OCI-LY1 (cell line): ENCODE measurements at regions not wholly inside any gene's neighbourhood (a gene's known extent, or its start where the extent isn't known, plus 50 kb on each side); places are given as distances from the start of the nearest gene placed in this dataset.
"Not testable (repeated sequence)": the region's sequence is repeated elsewhere in the genome, so short reads cannot be mapped to it uniquely, and the experiment has no call there.

Source experiments
- H2AFZ ChIP-seq: fragments of 200-600 bp; sonication (generic), shearing (Covaris generic); 2 replicates; pipeline ENCODE4 v1.6.0; 2014; ENCODE audit warnings: antibody characterized with exemption, mild to moderate bottlenecking, low read length
- H3F3A ChIP-seq: fragments of 200-600 bp; sonication (generic), shearing (Covaris generic); 2 replicates; pipeline ENCODE4 v1.6.0; 2014; ENCODE audit warnings: mild to moderate bottlenecking, antibody characterized with exemption, low read length, moderate library complexity; ENCODE audit not compliant: insufficient read depth
- H3K27ac ChIP-seq: fragments of 200-600 bp; sonication (generic); 2 replicates; pipeline ENCODE4 v1.5.1; 2014; ENCODE audit warnings: low read length, mixed run types, mild to moderate bottlenecking, low read depth; ENCODE audit not compliant: poor library complexity, severe bottlenecking
- H3K27me3 ChIP-seq: fragments of 200-600 bp; sonication (generic); 2 replicates; pipeline ENCODE4 v1.6.0; 2014; ENCODE audit warnings: antibody characterized with exemption, mild to moderate bottlenecking, low read length, moderate library complexity; ENCODE audit not compliant: insufficient read depth
- H3K36me3 ChIP-seq: fragments of 200-600 bp; sonication (generic); 2 replicates; pipeline ENCODE4 v1.6.1; 2014; ENCODE audit warnings: mild to moderate bottlenecking, antibody characterized with exemption, low read length, moderate library complexity, mixed read lengths; ENCODE audit not compliant: insufficient read depth
- H3K4me1 ChIP-seq: fragments of 200-600 bp; sonication (generic); 2 replicates; pipeline ENCODE4 v1.5.1; 2014; ENCODE audit warnings: mild to moderate bottlenecking, low read length, moderate library complexity; ENCODE audit not compliant: insufficient read depth, severe bottlenecking
- H3K4me2 ChIP-seq: fragments of 200-600 bp; sonication (generic), shearing (Covaris generic); 2 replicates; pipeline ENCODE4 v1.6.1; 2014; ENCODE audit warnings: low read length
- H3K4me3 ChIP-seq: fragments of 200-600 bp; sonication (generic); 2 replicates; pipeline ENCODE4 v1.5.1; 2014; ENCODE audit warnings: low read length, low read depth, mild to moderate bottlenecking, mixed read lengths; ENCODE audit not compliant: poor library complexity, severe bottlenecking
- H3K79me2 ChIP-seq: fragments of 200-600 bp; shearing (Covaris generic); 2 replicates; pipeline ENCODE4 v1.6.1; 2016; ENCODE audit warnings: mixed run types, low read length, mixed read lengths; ENCODE audit not compliant: insufficient read depth
- H3K9ac ChIP-seq: fragments of 200-600 bp; sonication (generic), shearing (Covaris generic); 2 replicates; pipeline ENCODE4 v1.6.1; 2014; ENCODE audit warnings: mild to moderate bottlenecking, low read length, mixed read lengths
- H3K9me2 ChIP-seq: fragments of 200-600 bp; sonication (generic), shearing (Covaris generic); 2 replicates; pipeline ENCODE4 v1.6.1; 2014; ENCODE audit warnings: low read depth, mild to moderate bottlenecking, low read length, mixed read lengths
- H3K9me3 ChIP-seq: fragments of 200-600 bp; shearing (Covaris generic); 2 replicates; pipeline ENCODE4 v1.6.1; 2014; ENCODE audit warnings: low read length, mixed read lengths
- H4K20me1 ChIP-seq: fragments of 200-600 bp; sonication (generic), shearing (Covaris generic); 2 replicates; pipeline ENCODE4 v1.6.0; 2016; ENCODE audit warnings: mild to moderate bottlenecking, low read length; ENCODE audit not compliant: insufficient read depth
- CTCF ChIP-seq: fragments of 200-600 bp; sonication (generic), shearing (Covaris generic); IDR thresholded peaks from 2 replicates; pipeline ENCODE4 v1.5.1; 2017; ENCODE audit warnings: mild to moderate bottlenecking, antibody characterized with exemption, low read length, moderate library complexity, mixed read lengths
- EZH2 ChIP-seq: fragments of 200-600 bp; sonication (generic), shearing (Covaris generic); IDR thresholded peaks from 2 replicates; pipeline ENCODE4 v1.8.0; 2017; ENCODE audit warnings: borderline replicate concordance, mixed run types, mild to moderate bottlenecking, antibody characterized with exemption, low read length, moderate library complexity, mixed read lengths

DNA sequence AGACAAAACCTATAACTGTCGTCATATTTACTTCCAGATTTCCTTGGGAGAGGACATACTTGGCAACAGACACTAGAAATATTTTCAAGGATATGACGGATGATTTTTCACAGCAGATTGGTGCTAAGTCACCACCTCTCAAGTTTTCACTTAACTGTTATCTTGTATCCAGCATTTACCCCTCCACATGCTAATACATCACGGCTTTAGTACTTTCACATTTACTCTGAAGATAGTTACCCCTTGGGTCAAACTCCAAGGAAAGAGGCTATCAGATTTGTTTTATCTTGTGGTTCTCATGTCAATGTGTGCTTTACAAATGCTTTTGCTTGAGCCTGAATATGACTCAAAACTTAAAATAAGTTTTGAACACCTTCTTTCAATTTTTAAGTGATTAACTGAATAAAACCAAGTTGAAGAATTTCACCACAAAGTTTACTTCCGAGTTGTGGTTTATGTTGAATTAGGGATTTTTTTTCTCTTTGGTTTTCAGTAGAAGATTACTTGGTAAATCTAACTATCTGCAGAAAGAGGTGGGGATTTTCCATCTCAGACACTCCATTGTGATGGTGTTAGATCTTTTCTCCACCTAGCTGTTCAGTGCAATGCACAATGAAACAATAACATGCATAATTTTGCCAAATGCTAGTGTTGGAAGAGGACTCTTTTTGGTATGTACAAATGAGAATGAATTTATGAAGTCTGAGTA is 75.4 kb upstream of the FAT1 start:
- Histone ChIP-seq H3K4me2 (peak overlapping the region; percentile 30), H3K27me3 (no peaks in the 10 kb centered on the region), H3K79me2 (no peaks in the 10 kb centered on the region), H2AFZ (peak overlapping the region; percentile 93; the same call in 1 of the 2 replicates), H3K4me1 (peaks cover 27% of the 10 kb centered on the region), H4K20me1 (no peaks in the 10 kb centered on the region), H3K36me3 (no peaks in the 10 kb centered on the region), H3K27ac (no peak overlapping the region), H3K9me2 (no peaks in the 10 kb centered on the region), H3K4me3 (no peak overlapping the region), H3F3A (no peaks in the 10 kb centered on the region), H3K9me3 (no peaks in the 10 kb centered on the region), H3K9ac (no peak overlapping the region)
- TF ChIP-seq CTCF, result no peak
- no peak for TF ChIP-seq EZH2

DNA sequence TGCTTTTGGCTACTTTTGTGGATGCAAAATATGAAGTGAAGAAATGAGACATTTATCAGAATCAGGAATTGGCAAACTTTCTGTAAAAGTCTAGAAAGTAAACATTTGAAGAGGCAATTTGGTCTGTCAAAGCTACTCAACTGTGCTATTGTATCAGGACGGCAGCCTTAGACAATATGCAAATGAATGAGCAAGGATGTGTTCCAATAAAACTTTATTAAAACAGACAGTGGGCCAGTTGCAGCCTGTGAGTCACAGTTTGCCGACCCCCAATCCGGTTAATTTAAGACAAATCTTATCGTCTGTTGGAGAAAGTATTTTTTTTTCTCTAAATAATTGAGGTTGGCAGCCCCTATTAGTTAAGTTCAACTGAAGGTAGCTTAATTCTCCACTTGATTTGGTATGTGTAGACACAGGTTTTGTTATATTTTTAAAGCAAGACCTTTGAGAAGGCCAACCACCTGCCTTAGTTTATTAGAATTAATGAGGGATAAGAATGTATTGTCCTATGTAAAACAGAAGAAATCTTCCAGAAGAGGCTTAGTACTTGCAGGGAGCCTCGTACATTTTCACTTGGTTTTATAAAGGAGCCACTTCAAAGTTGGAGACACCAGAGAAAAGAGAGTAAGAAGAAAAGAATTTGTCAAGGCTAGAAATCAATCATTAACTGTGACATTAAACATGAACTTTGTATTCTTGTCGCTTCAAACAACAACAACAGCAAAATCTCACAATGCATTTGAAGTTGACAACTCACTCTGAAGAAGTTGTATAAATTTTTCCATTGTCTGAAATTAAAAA is 81.6 kb upstream of the FAT1 start:
- Histone ChIP-seq H3K4me2 (no peak overlapping the region), H3K4me1 (peaks cover 17% of the 10 kb centered on the region)
- no peak for TF ChIP-seq EZH2
- no peak for TF ChIP-seq CTCF

DNA sequence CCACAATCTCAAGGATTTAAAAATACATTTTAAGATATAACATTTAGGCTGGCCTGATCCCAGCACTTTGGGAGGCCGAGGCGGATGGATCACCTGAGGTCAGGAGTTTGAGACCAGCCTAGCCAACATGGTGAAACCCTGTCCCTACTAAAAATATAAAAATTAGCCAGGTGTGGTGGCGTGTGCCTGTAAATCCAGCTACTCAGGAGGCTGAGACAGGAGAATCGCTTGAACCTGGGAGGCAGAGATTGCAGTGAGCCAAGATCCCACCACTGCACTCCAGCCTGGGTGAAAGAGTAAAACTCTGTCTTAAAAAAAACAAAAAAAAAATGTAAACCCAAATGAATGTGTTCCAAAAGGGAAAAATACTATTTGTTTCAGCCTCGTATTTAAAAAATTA is 82.3 kb upstream of the FAT1 start:
- H3K27me3 ChIP-seq, H3K9me2 ChIP-seq: not testable (repeated sequence)

More for the DNA sequence above, 81.6 kb upstream of the FAT1 start:
- H3K27me3 ChIP-seq, result no peaks in the 10 kb centered on the region
- H4K20me1 ChIP-seq, result no peaks in the 10 kb centered on the region
- H3K9me2 ChIP-seq, result no peaks in the 10 kb centered on the region
- no peaks in the 10 kb centered on the region for H3F3A ChIP-seq
- H2AFZ ChIP-seq, result no peak overlapping the region
- H3K27ac ChIP-seq, result no peak overlapping the region
- no peaks in the 10 kb centered on the region for H3K9me3 ChIP-seq
- no peak overlapping the region for H3K9ac ChIP-seq
- no peaks in the 10 kb centered on the region for H3K79me2 ChIP-seq
- no peaks in the 10 kb centered on the region for H3K36me3 ChIP-seq
- no peak overlapping the region for H3K4me3 ChIP-seq

More for the DNA sequence above, 82.3 kb upstream of the FAT1 start:
- not testable (repeated sequence) for H3K9me3 ChIP-seq, H3K4me3 ChIP-seq, H3K4me2 ChIP-seq, H3K79me2 ChIP-seq, H3K36me3 ChIP-seq, H2AFZ ChIP-seq, H3K27ac ChIP-seq, H3F3A ChIP-seq, H4K20me1 ChIP-seq, H3K9ac ChIP-seq
- peaks cover 17% of the 10 kb centered on the region for H3K4me1 ChIP-seq
